ENCODE measurements at regions not wholly inside any gene's neighbourhood (a gene's known extent, or its start where the extent isn't known, plus 50 kb on each side); places are given as distances from the start of the nearest gene placed in this dataset.

GRCh38 chr2:12033494-12033893 lies 287.1 kb downstream of the LPIN1 start:
- TF ChIP-seq, protein P1, sequence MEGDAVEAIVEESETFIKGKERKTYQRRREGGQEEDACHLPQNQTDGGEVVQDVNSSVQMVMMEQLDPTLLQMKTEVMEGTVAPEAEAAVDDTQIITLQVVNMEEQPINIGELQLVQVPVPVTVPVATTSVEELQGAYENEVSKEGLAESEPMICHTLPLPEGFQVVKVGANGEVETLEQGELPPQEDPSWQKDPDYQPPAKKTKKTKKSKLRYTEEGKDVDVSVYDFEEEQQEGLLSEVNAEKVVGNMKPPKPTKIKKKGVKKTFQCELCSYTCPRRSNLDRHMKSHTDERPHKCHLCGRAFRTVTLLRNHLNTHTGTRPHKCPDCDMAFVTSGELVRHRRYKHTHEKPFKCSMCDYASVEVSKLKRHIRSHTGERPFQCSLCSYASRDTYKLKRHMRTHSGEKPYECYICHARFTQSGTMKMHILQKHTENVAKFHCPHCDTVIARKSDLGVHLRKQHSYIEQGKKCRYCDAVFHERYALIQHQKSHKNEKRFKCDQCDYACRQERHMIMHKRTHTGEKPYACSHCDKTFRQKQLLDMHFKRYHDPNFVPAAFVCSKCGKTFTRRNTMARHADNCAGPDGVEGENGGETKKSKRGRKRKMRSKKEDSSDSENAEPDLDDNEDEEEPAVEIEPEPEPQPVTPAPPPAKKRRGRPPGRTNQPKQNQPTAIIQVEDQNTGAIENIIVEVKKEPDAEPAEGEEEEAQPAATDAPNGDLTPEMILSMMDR (IDR thresholded peaks at IDR 0.05), result no peak

GRCh38 chr2:12034382-12034781 lies 287.9 kb downstream of the LPIN1 start:
- intact Hi-C loops (cut with DNase I; ENCODE audit: low total_unique reads), result no loop called here
- H3K36me3 ChIP-seq, result no peaks in the 10 kb centered on the region
- TF ChIP-seq, protein P1 (IDR thresholded peaks at IDR 0.05), result no peak
- no peak for DNase-seq
- no peaks in the 10 kb centered on the region for H3K9me3 ChIP-seq
- H3K4me1 ChIP-seq, result no peaks in the 10 kb centered on the region
- H3K27me3 ChIP-seq, result peaks cover 0 to 3% of the 10 kb centered on the region in 2 donors
- no peak overlapping the region for H3K4me3 ChIP-seq
- H3K27ac ChIP-seq, result no peak overlapping the region

More at GRCh38 chr2:12033494-12033893, 287.1 kb downstream of the LPIN1 start:
- no peak for DNase-seq
- Histone ChIP-seq H3K4me1 (no peaks in the 10 kb centered on the region), H3K27me3 (no peaks in the 10 kb centered on the region), H3K9me3 (no peaks in the 10 kb centered on the region), H3K4me3 (no peak overlapping the region), H3K36me3 (no peaks in the 10 kb centered on the region), H3K27ac (no peak overlapping the region)
- intact Hi-C loops (cut with DNase I; ENCODE audit: low total_unique reads), result no loop called here

DNA sequence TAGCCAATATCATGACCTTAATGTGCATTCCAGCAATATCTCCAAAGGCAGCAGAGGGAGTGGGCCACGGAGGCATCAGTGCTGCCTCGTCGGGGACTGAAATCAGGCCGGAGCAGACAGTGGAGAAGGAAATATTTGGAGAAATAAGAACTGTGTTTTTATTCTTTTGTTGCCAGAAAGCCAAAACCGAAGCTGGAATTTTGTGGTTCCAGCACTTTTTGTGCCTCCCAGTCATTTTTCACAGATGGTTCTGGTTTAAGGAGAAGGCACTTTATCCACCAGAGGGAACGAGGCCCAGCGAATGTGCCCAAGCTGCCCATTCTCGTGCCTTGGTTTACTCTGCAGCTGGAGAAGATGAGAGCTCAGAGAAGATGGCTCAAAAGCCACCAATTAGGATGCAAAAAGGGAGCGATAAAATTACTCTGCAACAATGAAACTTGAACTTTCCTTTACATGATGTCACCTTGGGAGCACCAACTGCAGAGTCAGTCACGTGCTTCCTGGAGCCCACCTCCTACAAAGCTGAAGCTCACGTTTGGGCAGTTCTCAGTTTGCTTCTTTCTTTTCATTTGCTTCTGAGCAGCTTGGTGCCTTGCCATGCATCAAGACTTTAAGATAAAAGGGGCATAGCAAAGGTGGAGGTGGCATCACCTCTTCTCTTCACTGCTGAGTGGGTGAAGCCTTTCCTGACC lies 288.7 kb downstream of the LPIN1 start:
- H3K27me3 ChIP-seq, result peaks cover 0 to 3% of the 10 kb centered on the region in 2 donors
- DNase-seq, result no peak
- no peaks in the 10 kb centered on the region for H3K4me1 ChIP-seq
- no peaks in the 10 kb centered on the region for H3K9me3 ChIP-seq
- no peak overlapping the region for H3K27ac ChIP-seq
- TF ChIP-seq, protein P1 (IDR thresholded peaks at IDR 0.05), result no peak
- no peaks in the 10 kb centered on the region for H3K36me3 ChIP-seq
- intact Hi-C loops (cut with DNase I; ENCODE audit: low total_unique reads), result no loop called here
- no peak overlapping the region for H3K4me3 ChIP-seq

- no peak overlapping the region for H3K27ac ChIP-seq
- H3K27me3 ChIP-seq, result peaks cover 0 to 3% of the 10 kb centered on the region in 2 donors
- no peaks in the 10 kb centered on the region for H3K9me3 ChIP-seq
- H3K36me3 ChIP-seq, result no peaks in the 10 kb centered on the region
- TF ChIP-seq, protein P1 (IDR thresholded peaks at IDR 0.05), result no peak
- intact Hi-C loops (cut with DNase I; ENCODE audit: low total_unique reads), result no loop called here
- H3K4me1 ChIP-seq, result no peaks in the 10 kb centered on the region
- H3K4me3 ChIP-seq, result no peak overlapping the region
- DNase-seq, result no peak
Measured at GRCh38 chr2:12035956-12036639, 289.7 kb downstream of the LPIN1 start.

- Histone ChIP-seq H3K4me3 (no peak overlapping the region), H3K27me3 (peaks cover 0 to 3% of the 10 kb centered on the region in 2 donors), H3K36me3 (no peaks in the 10 kb centered on the region), H3K4me1 (no peaks in the 10 kb centered on the region), H3K9me3 (no peaks in the 10 kb centered on the region), H3K27ac (no peak overlapping the region)
- DNase-seq, result no peak
- TF ChIP-seq, protein P1 (IDR thresholded peaks at IDR 0.05), result no peak
- intact Hi-C loops (cut with DNase I; ENCODE audit: low total_unique reads), result no loop called here
Measured at GRCh38 chr2:12036640-12036983, 290.2 kb downstream of the LPIN1 start.

Measured in tibial artery (tissue), 4 donors.